ENCODE measurements at regions not wholly inside any gene's neighbourhood (a gene's known extent, or its start where the extent isn't known, plus 50 kb on each side); places are given as distances from the start of the nearest gene placed in this dataset.

- H3K56ac ChIP-seq (replicated peaks; ENCODE audit: insufficient read length, low read depth, low read length) = no peak overlapping the region
- H3K23ac ChIP-seq (ENCODE audit: insufficient read length) = no peak overlapping the region
- TF ChIP-seq POLR2AphosphoS5 (IDR thresholded peaks at IDR 0.05; ENCODE audit: low read depth, low read length) (no peak), BCL11A (IDR thresholded peaks at IDR 0.05; ENCODE audit: low read depth in 2 of 2, low read length in 2 of 2) (no peak), RXRA (IDR thresholded peaks at IDR 0.05; ENCODE audit: insufficient read depth, low read depth, low read length) (no peak), E2F6 (IDR thresholded peaks at IDR 0.05) (no peak)
- POLR2A ChIA-PET (ENCODE audit: partially characterized antibody) = no interaction called here
- H4K5ac ChIP-seq (ENCODE audit: insufficient read length, low read depth, low read length) = no peak overlapping the region
- H2BK20ac ChIP-seq (ENCODE audit: low read length) = no peak overlapping the region
- no peak overlapping the region for H2BK5ac ChIP-seq (ENCODE audit: low read depth, low read length)
- H3K9me3 ChIP-seq (ENCODE audit: insufficient read depth in 2 of 2, low read depth in 1 of 2, low read length in 1 of 2) = no peaks in the 10 kb centered on the region
- H4K8ac ChIP-seq (ENCODE audit: extremely low read depth, insufficient read depth, low read length) = no peak overlapping the region
- H3K4ac ChIP-seq (replicated peaks; ENCODE audit: insufficient read length, low read depth, low read length) = no peak overlapping the region
- H3K18ac ChIP-seq (ENCODE audit: extremely low read depth, low read length) = no peak overlapping the region
- H2BK12ac ChIP-seq (ENCODE audit: low read depth, low read length) = no peak overlapping the region
- no peak overlapping the region for H2BK120ac ChIP-seq (replicated peaks; ENCODE audit: low read depth, low read length)
- H3K14ac ChIP-seq (ENCODE audit: insufficient read length) = no peak overlapping the region
- no peaks in the 10 kb centered on the region for H4K20me1 ChIP-seq (replicated peaks in 1 of 2; ENCODE audit: control insufficient read depth in 1 of 2, insufficient read depth in 2 of 2, low read length in 2 of 2)
- no peak overlapping the region for H2AK5ac ChIP-seq (ENCODE audit: low read depth, low read length)
- no peaks in the 10 kb centered on the region for H3K23me2 ChIP-seq (ENCODE audit: low read depth, low read length)
- no peak overlapping the region for H3K4me3 ChIP-seq (ENCODE audit: extremely low read depth in 1 of 4, insufficient read depth in 2 of 4, low read depth in 3 of 4, low read length in 4 of 4)
- H3K27me3 ChIP-seq (replicated peaks in 1 of 4; ENCODE audit: control insufficient read depth in 3 of 4, extremely low read depth in 1 of 4, insufficient read depth in 3 of 4, low read length in 3 of 4) = no peaks in the 10 kb centered on the region
- no peak overlapping the region for H2AFZ ChIP-seq (ENCODE audit: low read length)
- H3K36me3 ChIP-seq (ENCODE audit: control insufficient read depth in 2 of 4, insufficient read depth in 4 of 4, low read length in 3 of 4) = no peaks in the 10 kb centered on the region
- peaks cover 0 to 2% (median 0%) of the 10 kb centered on the region in 4 experiments; a peak in 1 of 7 replicates for H3K4me1 ChIP-seq (replicated peaks in 1 of 4; ENCODE audit: control insufficient read depth in 3 of 4, insufficient read depth in 4 of 4, low read length in 3 of 4)
- no peak overlapping the region for H2BK15ac ChIP-seq (ENCODE audit: low read length)
- CTCF ChIA-PET (ENCODE audit: partially characterized antibody) = interaction anchor here (0.7 to 1.9 kb wide), 6 partner anchors 9 to 332 kb away, joined by 3 to 7 read pairs (median 3); no protein-coding TSS in a partner anchor
- FAIRE-seq (no peak), DNase-seq (ENCODE audit: low read depth in 1 of 2, low spot score in 2 of 2) (no peak)
- H4K91ac ChIP-seq (replicated peaks; ENCODE audit: insufficient read length, low read length) = no peak overlapping the region
- H3K4me2 ChIP-seq (ENCODE audit: insufficient read depth in 1 of 2, low read depth in 2 of 2, low read length in 2 of 2) = no peak overlapping the region
- 91% methylated on average over 4 of the region's 4 CpGs; no CpG with 5 or more reads in 1 of the 2 experiments for WGBS, 2 experiments (ENCODE audit: extremely low coverage in 1 of 2, insufficient coverage in 1 of 2, insufficient read length in 1 of 2, insufficient replicate concordance in 2 of 2, low coverage in 1 of 2, low lambda C conversion rate in 2 of 2, missing lambda C conversion rate in 1 of 2)
- no peak overlapping the region for H3K9ac ChIP-seq (replicated peaks in 1 of 4; ENCODE audit: extremely low read depth in 1 of 4, low read depth in 3 of 4, low read length in 3 of 4)
- no peak overlapping the region for H3K27ac ChIP-seq (ENCODE audit: low read depth, low read length)
- no peaks in the 10 kb centered on the region for H3K79me1 ChIP-seq (ENCODE audit: low read depth, low read length)
- H3K79me2 ChIP-seq (ENCODE audit: control insufficient read depth in 1 of 2, insufficient read depth in 2 of 2, low read length in 2 of 2) = no peaks in the 10 kb centered on the region
Measured at GRCh38 chr3:66740260-66740659, 239.4 kb upstream of the LRIG1 start.

All from H1 (cell line).